ENCODE measurements at regions not wholly inside any gene's neighbourhood (a gene's known extent, or its start where the extent isn't known, plus 50 kb on each side); places are given as distances from the start of the nearest gene placed in this dataset.
"Not testable (repeated sequence)": the region's sequence is repeated elsewhere in the genome, so short reads cannot be mapped to it uniquely, and the experiment has no call there.

DNA sequence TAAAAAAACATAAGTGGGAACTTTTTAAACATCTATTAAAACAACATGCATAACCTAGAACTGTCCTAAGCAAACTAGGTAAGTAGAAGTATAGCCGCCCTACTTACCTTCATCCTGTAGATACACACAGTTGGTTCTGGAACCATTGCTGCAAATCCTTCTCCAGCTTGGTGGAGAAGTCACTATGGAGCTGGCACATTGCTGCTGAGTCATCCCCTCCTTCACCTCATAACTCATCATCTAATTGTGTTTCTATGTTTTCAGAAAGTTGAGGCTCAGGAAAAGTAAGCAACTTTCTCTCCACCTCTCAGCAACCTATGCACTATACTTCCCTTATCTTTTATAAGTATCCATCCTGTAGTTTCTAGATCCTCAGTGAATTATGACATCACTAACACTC is 269.8 kb upstream of the MMADHC start:
- TF ChIP-seq, protein P1, sequence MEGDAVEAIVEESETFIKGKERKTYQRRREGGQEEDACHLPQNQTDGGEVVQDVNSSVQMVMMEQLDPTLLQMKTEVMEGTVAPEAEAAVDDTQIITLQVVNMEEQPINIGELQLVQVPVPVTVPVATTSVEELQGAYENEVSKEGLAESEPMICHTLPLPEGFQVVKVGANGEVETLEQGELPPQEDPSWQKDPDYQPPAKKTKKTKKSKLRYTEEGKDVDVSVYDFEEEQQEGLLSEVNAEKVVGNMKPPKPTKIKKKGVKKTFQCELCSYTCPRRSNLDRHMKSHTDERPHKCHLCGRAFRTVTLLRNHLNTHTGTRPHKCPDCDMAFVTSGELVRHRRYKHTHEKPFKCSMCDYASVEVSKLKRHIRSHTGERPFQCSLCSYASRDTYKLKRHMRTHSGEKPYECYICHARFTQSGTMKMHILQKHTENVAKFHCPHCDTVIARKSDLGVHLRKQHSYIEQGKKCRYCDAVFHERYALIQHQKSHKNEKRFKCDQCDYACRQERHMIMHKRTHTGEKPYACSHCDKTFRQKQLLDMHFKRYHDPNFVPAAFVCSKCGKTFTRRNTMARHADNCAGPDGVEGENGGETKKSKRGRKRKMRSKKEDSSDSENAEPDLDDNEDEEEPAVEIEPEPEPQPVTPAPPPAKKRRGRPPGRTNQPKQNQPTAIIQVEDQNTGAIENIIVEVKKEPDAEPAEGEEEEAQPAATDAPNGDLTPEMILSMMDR (IDR thresholded peaks at IDR 0.05; ENCODE audit: extremely low read depth, insufficient read depth, missing control alignments), result no peak
- in situ Hi-C loops (cut with MboI; ENCODE audit: low pct_unique_long_range_greater_than_20kb, low sequenced_read_pairs, unreplicated experiment), result no loop called here
- DNase-seq (ENCODE audit: low spot score), result no peak

DNA sequence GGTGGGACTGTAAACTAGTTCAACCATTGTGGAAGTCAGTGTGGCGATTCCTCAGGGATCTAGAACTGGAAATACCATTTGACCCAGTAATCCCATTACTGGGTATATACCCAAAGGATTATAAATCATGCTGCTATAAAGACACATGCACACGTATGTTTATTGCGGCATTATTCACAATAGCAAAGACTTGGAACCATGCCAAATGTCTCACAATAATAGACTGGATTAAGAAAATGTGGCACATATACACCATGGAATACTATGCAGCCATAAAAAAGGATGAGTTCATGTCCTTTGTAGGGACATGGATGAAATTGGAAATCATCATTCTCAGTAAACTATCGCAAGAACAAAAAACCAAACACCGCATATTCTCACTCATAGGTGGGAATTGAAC is 268.3 kb upstream of the MMADHC start:
- in situ Hi-C loops (cut with MboI; ENCODE audit: low pct_unique_long_range_greater_than_20kb, low sequenced_read_pairs, unreplicated experiment); DNase-seq (ENCODE audit: low spot score): not testable (repeated sequence)

DNA sequence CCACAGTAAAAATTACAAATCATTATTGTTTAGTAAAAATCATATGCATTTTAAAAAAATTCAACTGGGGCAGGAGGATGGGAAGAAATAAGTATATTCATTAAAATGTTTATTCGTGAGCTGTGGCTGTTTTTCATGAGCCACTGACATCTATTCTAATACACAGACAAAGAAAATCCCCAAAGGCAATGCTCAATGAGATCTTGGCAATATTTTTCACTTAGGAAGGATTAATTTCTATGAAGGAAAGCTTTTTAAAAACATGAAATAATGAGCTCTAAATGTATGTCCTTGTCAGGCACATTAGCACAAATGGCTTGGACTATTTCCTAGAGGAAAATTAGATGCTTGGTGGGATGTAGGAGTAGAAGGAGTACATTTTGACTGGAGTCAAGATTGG is 262.0 kb upstream of the MMADHC start:
- in situ Hi-C loops (cut with MboI; ENCODE audit: low pct_unique_long_range_greater_than_20kb, low sequenced_read_pairs, unreplicated experiment), result no loop called here
- TF ChIP-seq, protein P1 (IDR thresholded peaks at IDR 0.05; ENCODE audit: extremely low read depth, insufficient read depth, missing control alignments), result no peak
- DNase-seq (ENCODE audit: low spot score), result no peak

DNA sequence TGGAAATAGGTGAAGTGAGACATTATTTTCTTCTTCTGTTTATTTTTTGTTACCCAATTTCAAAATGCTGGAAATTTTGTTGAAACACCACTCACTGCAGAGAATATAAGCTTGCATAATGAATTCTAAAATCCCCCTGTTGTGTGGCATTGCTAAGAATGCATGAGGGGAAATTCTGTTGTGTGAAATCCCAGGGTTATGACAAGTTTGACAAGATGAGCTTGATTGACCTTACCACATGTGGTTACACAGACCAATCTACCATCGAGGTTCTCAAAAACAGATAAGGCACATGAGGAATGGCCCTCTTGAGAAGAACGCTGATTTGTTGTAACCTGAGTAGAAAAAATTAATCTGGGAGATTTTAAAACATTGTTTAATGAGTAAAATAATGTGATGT is 261.6 kb upstream of the MMADHC start:
- in situ Hi-C loops (cut with MboI; ENCODE audit: low pct_unique_long_range_greater_than_20kb, low sequenced_read_pairs, unreplicated experiment), result no loop called here
- TF ChIP-seq, protein P1 (IDR thresholded peaks at IDR 0.05; ENCODE audit: extremely low read depth, insufficient read depth, missing control alignments), result no peak
- DNase-seq (ENCODE audit: low spot score), result no peak

DNA sequence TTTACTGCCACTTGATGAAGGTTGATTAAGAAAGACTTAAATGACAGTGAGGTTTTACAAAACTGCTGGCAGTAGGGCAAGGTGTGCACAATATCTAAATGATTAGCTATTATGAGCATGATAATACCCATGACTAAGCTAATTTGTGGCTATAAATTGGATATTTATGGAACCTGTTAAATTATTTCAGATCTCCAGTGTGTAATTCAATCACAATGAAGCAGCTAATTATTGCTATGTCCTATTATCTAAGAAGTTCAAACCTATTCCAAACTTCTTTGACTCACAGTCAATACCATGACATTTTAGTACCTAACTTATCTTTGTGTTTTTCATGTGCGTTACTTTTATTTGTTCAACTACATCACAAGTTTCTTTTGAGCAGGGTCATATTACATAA is 253.8 kb upstream of the MMADHC start:
- TF ChIP-seq, protein P1 (IDR thresholded peaks at IDR 0.05; ENCODE audit: extremely low read depth, insufficient read depth, missing control alignments), result no peak
- in situ Hi-C loops (cut with MboI; ENCODE audit: low pct_unique_long_range_greater_than_20kb, low sequenced_read_pairs, unreplicated experiment), result no loop called here
- no peak for DNase-seq (ENCODE audit: low spot score)

DNA sequence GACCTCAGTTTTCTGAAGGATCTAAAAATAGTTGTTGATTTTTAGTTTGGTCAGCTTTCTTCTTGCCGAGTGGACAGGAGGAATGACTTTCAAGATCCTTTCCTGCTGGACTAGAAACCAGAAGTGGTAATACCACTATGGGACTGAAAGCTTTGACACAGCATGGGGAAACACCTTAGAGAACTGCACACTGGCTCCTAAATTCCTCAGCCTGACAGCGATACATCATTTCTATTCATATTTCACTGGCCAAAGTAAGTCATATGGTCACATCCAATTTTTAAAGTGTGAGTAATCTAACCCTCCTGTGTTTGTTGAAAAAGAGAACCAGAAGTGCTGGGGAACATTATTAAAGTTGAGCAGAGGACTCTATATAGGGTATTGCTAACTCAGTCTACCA is 244.7 kb upstream of the MMADHC start:
- TF ChIP-seq, protein P1 (IDR thresholded peaks at IDR 0.05; ENCODE audit: extremely low read depth, insufficient read depth, missing control alignments), result no peak
- in situ Hi-C loops (cut with MboI; ENCODE audit: low pct_unique_long_range_greater_than_20kb, low sequenced_read_pairs, unreplicated experiment), result no loop called here
- DNase-seq (ENCODE audit: low spot score), result no peak

DNA sequence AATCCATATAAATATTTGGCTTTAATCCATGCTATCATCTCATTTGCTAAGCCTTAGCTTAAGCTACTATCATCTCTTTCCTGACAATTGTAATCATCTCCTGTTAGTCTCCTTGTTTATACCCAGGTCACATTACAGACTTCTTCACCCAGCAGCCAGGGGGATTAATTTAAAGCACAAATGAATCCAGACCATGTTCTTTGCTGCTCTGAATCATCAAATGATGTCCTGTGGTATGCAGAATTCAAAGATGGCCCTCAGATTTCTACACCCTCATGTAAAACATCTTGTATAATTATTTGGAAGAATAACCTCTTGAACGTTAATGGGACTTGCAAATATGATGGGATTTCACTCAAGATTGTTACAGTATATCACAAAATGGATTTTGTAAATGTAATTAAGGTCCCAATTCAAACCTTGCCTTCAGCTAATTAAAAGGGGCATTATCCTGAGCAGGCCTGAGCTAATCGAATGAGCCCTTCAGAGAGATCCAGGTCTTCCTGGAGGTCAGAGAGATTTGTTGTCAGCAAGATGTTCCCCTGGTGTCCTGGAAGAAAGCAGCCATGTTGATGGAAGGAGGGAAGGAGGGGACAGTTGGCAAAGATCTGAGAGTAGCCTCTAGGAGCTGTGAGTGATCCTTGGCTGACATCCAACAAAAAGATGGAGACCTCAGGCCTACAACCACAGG is 241.1 kb upstream of the MMADHC start:
- TF ChIP-seq, protein P1 (IDR thresholded peaks at IDR 0.05; ENCODE audit: extremely low read depth, insufficient read depth, missing control alignments), result no peak
- DNase-seq (ENCODE audit: low spot score), result no peak
- in situ Hi-C loops (cut with MboI; ENCODE audit: low pct_unique_long_range_greater_than_20kb, low sequenced_read_pairs, unreplicated experiment), result no loop called here

Measured in GM13977 (cell line).